ENCODE measurements at regions not wholly inside any gene's neighbourhood (a gene's known extent, or its start where the extent isn't known, plus 50 kb on each side); places are given as distances from the start of the nearest gene placed in this dataset.

DNA sequence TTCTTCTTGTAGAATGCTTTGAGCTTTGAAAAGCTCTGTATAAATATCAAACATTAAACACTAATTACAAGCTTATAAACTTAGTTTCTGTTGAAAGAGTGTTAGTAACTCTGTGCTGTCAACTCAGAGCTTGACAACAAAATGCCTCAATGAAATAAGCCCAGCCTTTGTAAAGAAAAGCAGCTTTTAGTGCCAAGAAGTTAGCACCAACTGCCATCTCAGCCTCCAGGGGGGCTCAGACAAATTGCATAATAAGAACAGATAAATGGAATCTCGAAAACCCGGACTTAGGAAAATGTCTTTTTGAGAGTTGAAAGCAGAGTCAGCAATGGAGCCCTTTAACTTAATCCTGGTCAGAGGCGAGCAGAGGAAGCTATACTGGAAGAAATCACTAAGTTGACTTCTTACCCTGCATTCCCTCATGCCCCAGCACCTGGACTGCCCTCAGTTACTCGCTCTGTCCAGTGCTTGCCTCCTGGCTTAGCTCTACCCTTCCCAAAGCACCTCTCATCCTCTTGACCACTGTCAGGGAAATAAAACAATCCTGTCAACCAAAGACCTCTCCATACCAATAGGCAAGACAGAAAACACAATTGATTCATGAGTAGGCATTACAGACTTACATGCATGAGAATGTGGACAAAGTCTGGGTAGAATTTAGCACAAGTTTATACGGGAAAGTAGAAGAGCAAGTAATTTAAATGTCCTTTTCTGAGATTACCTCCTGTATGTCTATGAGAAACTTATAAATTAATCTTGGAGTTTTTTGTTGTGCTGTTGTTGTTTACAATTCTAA, 352.7 kb downstream of the ZNF608 start:
- TF ChIP-seq, protein P1, sequence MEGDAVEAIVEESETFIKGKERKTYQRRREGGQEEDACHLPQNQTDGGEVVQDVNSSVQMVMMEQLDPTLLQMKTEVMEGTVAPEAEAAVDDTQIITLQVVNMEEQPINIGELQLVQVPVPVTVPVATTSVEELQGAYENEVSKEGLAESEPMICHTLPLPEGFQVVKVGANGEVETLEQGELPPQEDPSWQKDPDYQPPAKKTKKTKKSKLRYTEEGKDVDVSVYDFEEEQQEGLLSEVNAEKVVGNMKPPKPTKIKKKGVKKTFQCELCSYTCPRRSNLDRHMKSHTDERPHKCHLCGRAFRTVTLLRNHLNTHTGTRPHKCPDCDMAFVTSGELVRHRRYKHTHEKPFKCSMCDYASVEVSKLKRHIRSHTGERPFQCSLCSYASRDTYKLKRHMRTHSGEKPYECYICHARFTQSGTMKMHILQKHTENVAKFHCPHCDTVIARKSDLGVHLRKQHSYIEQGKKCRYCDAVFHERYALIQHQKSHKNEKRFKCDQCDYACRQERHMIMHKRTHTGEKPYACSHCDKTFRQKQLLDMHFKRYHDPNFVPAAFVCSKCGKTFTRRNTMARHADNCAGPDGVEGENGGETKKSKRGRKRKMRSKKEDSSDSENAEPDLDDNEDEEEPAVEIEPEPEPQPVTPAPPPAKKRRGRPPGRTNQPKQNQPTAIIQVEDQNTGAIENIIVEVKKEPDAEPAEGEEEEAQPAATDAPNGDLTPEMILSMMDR (IDR thresholded peaks at IDR 0.05; ENCODE audit: extremely low read depth in 1 of 2, insufficient read depth in 1 of 2, low read depth in 1 of 2, low read length in 2 of 2), result no peak
- TF ChIP-seq POLR2AphosphoS5 (IDR thresholded peaks at IDR 0.05; ENCODE audit: insufficient read depth, low read depth, low read length) (no peak), MYC (IDR thresholded peaks at IDR 0.05; ENCODE audit: low read depth, low read length) (no peak), POLR2A (IDR thresholded peaks at IDR 0.05; ENCODE audit: low read depth, low read length) (no peak), EZH2 (IDR thresholded peaks at IDR 0.05; ENCODE audit: borderline replicate concordance, low read depth, low read length, severe bottlenecking) (no peak), JUN (IDR thresholded peaks at IDR 0.05; ENCODE audit: borderline replicate concordance, insufficient read depth, insufficient read length, low read depth) (no peak)

Measured in endothelial cell of umbilical vein (primary cell).